GM12872 (cell line): ENCODE measurements at regions not wholly inside any gene's neighbourhood (a gene's known extent, or its start where the extent isn't known, plus 50 kb on each side); places are given as distances from the start of the nearest gene placed in this dataset.

Experiments
- TF ChIP-seq, protein P1 (sequence below): IDR thresholded peaks from 3 replicates; pipeline ENCODE4 v1.5.1; 2011; ENCODE audit warnings: low read depth, mild to moderate bottlenecking, low read length, moderate library complexity; ENCODE audit not compliant: insufficient read depth

DNA sequence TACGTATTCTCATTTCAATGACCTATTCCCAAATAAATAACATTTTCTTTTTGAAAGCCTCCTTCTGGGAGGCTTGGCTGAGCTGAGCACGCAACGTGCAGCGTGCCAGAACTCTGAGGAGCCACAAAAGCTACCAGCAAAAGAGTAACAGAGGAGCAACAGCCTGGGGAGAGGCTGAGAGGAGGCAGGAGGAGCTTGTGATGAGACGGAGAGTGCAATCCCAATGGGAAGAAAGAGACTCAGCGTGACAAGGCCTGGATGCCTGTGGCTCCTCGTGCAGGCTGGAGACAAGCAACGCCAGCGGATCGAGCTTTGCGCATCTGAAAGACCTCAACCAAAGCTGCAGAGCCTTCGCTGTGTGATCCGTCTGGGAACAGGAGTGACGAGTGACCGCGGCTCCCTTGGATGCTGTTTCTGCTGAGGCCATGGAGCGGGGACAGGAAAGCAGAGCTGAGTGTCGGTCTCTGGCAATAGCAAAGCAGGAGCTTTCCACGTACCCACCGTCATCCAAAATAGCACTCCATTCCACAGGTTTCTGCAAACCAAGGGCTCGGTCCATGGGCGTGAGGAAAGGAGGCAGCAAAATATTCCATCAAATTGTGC is 171.7 kb upstream of the PFKP start:
- TF ChIP-seq, protein P1, sequence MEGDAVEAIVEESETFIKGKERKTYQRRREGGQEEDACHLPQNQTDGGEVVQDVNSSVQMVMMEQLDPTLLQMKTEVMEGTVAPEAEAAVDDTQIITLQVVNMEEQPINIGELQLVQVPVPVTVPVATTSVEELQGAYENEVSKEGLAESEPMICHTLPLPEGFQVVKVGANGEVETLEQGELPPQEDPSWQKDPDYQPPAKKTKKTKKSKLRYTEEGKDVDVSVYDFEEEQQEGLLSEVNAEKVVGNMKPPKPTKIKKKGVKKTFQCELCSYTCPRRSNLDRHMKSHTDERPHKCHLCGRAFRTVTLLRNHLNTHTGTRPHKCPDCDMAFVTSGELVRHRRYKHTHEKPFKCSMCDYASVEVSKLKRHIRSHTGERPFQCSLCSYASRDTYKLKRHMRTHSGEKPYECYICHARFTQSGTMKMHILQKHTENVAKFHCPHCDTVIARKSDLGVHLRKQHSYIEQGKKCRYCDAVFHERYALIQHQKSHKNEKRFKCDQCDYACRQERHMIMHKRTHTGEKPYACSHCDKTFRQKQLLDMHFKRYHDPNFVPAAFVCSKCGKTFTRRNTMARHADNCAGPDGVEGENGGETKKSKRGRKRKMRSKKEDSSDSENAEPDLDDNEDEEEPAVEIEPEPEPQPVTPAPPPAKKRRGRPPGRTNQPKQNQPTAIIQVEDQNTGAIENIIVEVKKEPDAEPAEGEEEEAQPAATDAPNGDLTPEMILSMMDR: no peak

DNA sequence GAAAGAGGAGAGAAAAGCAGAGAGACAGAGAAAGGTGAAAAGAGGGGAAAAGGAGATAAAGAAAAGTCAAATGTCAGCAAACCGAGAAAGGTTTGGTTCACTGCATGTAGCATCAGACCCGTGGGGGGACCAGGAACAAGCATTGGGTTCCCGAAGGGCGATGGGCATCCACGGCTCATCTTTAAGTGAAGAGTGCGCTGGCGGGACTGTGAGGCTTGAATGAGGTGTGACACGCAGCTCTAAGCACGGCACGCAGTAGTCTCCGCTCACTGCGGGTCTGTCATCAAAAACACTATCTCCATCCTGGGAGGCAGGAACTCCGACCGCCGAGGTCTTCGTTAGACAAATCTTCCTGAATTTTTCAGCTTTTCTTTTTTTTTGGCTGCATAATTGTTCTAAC is 173.4 kb upstream of the PFKP start:
- TF ChIP-seq, protein P1: no peak

DNA sequence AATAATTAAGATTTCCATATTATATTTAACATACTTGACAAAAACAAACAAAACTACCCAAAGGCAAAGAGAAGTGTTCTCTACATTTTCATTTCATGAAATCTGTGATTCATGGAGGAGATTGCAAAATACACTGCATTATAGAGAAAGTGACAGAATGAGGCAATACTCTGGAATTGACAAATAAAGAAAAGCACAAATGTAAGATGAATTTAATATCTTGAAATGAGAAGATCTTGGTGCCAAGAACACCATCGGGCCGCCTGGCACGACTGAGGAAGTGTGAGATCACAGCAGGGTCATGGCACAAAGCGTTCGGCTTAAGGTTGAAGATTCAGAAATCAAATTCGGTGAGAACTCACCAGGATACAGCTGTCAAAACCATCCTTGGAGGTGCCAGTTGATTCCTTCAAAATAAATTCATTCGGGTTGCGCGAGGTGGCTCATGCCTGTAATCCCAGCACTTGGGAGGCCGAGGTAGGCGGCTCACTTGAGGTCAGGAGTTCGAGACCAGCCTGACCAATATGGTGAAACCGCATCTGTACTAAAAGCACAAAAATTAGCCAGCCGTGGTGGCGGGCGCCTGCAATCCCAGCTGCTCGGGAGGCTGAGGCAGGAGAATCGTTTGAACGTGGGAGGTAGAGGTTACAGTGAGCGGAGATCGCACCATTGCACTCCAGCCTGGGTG is 174.0 kb upstream of the PFKP start:
- TF ChIP-seq, protein P1: no peak

DNA sequence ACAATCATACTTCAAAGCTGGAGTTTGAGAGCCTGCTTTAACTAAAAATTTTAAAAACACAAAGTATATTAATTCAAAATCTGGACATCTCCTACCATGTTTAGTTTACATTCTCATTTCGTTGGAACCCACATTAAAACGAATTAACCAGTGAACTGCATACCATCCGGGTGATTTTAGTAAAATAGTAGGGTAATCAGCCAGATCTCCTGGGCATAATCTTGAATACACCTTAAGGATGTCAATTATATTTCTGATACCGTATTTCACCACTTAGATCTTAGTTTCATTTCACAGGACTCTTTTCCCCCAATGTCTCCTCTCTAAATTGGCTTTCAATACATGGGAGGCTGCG is 175.6 kb upstream of the PFKP start:
- TF ChIP-seq, protein P1: no peak

DNA sequence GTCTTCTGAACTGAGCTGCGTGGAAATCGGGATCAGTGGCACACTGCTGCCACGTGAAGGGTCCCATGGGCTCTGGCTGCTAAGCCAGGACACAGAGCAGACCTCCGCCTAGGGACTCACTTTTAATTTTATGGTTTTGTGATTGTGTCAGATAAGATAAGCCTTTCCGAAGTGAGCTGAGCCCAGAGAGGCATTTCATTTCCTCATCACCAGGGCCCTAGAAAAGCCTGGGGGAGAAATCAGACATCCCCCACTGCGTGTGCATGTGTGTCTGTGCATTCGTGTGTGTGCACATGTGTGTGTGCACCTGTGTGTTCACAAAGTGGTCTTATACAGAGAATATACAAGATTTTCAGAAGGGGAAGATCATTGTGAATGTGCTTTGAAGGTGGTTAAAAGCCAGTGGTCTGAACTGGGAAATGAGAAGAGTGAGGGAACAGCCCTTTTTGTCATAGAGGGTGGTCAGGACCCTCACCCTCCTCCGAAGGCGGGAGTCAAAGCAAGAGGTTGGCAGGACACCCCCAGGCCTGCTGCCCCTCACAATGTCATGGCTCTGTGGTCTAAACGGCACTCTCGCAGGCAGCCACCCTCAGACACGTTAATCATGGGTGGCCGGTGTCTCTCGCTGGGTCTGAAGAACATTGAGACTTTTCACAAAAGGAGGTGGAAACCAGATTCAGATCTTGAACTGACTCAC is 176.1 kb upstream of the PFKP start:
- TF ChIP-seq, protein P1: no peak

DNA sequence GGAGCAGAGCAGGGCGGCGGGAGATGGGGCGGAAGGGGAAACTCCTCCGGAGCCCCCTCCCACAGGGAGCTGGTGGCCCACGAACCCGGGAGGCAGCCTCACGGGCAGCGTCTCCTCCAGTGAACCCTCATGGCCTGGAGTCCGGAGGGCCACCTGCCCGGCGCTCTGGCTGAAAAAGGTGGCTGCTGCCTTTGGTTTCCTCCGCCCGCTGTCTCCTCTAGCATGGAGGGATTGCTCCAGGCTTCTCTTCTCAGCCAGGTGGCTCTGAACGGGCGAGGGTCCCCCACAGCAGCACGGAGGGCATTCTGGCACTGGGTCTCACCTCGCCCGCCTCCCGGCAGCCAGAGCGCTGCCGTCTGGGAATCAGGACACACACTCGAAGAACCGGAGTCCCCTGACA is 177.3 kb upstream of the PFKP start:
- TF ChIP-seq, protein P1: no peak

DNA sequence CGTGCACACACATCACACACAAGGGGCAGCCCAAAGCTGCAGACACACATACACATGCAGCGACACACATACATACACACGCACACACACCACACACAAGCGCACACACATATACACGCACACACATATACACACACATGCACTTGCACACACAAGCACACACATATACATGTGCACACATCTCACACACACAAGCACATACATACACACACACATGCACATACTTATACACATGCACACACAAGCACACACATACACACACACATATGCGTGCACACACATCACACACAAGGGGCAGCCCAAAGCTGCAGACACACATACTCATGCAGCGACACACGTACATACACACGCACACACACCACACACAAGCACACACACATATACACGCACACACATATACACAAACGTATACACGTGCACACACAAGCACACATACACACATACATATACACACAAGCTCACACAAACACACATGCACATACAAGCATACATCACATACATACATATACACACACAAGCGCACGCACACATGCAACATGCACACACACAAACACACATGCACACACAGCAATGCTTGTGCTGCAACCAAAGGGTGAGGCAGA is 178.8 kb upstream of the PFKP start:
- TF ChIP-seq, protein P1: no peak
